H9 (cell line): ENCODE measurements at regions not wholly inside any gene's neighbourhood (a gene's known extent, or its start where the extent isn't known, plus 50 kb on each side); places are given as distances from the start of the nearest gene placed in this dataset.
"Not testable (repeated sequence)": the region's sequence is repeated elsewhere in the genome, so short reads cannot be mapped to it uniquely, and the experiment has no call there.

ENCODE experiments used
- DNase-seq: peaks from one replicate; pipeline ENCODE4 v3.0.0-alpha.2; 2017
- H2AFZ ChIP-seq: one replicate; pipeline ENCODE4 v1.6.1; 2013; ENCODE audit warnings: mild to moderate bottlenecking, low read length, control low read depth, moderate library complexity
- H2AK5ac ChIP-seq: 2 replicates; pipeline ENCODE4 v1.6.1; 2013; ENCODE audit warnings: low read length, control low read depth, mixed read lengths; ENCODE audit not compliant: insufficient read length
- H2BK120ac ChIP-seq: one replicate; pipeline ENCODE4 v1.6.1; 2013; ENCODE audit warnings: low read depth, mild to moderate bottlenecking, low read length, control low read depth, inconsistent platforms; ENCODE audit not compliant: poor library complexity, severe bottlenecking
- H2BK12ac ChIP-seq: 2 replicates; pipeline ENCODE4 v1.6.1; 2013; ENCODE audit warnings: low read length, control low read depth, mixed read lengths, low read depth; ENCODE audit not compliant: insufficient read length
- H2BK15ac ChIP-seq: 2 replicates; pipeline ENCODE4 v1.6.1; 2013; ENCODE audit warnings: low read depth, low read length, control low read depth
- H2BK20ac ChIP-seq: one replicate; pipeline ENCODE4 v1.6.1; 2013; ENCODE audit warnings: low read depth, mild to moderate bottlenecking, low read length, control low read depth, inconsistent platforms; ENCODE audit not compliant: poor library complexity, severe bottlenecking
- H2BK5ac ChIP-seq: 2 replicates; pipeline ENCODE4 v1.6.1; 2013; ENCODE audit warnings: low read length, control low read depth, mixed read lengths; ENCODE audit not compliant: insufficient read length
- H3K14ac ChIP-seq: 2 replicates; pipeline ENCODE4 v1.6.1; 2013; ENCODE audit warnings: low read length, control low read depth; ENCODE audit not compliant: insufficient read depth
- H3K18ac ChIP-seq: 2 replicates; pipeline ENCODE4 v1.6.1; 2013; ENCODE audit warnings: low read depth, mild to moderate bottlenecking, mixed read lengths, low read length, control low read depth; ENCODE audit not compliant: insufficient read length
- H3K23ac ChIP-seq: 2 replicates; pipeline ENCODE4 v1.6.1; 2013; ENCODE audit warnings: low read length, control low read depth, mixed read lengths, low read depth; ENCODE audit not compliant: insufficient read length
- H3K23me2 ChIP-seq: 2 replicates; pipeline ENCODE4 v1.6.1; 2013; ENCODE audit warnings: low read depth, mild to moderate bottlenecking, mixed read lengths, low read length, control low read depth; ENCODE audit not compliant: insufficient read length, poor library complexity, severe bottlenecking
- H3K27ac ChIP-seq: 2 replicates; pipeline ENCODE4 v1.5.1; 2013; ENCODE audit warnings: low read length, control low read depth, mixed read lengths, low read depth; ENCODE audit not compliant: insufficient read length
- H3K27me3 ChIP-seq: 2 replicates; pipeline ENCODE4 v1.6.1; 2013; ENCODE audit warnings: low read length, control low read depth, inconsistent platforms; ENCODE audit not compliant: insufficient read depth
- H3K4ac ChIP-seq: 2 replicates; pipeline ENCODE4 v1.6.1; 2013; ENCODE audit warnings: low read depth, mild to moderate bottlenecking, control low read depth, inconsistent platforms, low read length, moderate library complexity
- H3K4me1 ChIP-seq: 2 replicates; pipeline ENCODE4 v1.6.1; 2013; ENCODE audit warnings: low read length, control low read depth, inconsistent platforms; ENCODE audit not compliant: insufficient read depth
- H3K4me2 ChIP-seq: 2 replicates; pipeline ENCODE4 v1.6.1; 2013; ENCODE audit warnings: low read length, control low read depth, mixed read lengths; ENCODE audit not compliant: insufficient read length, insufficient read depth
- H3K56ac ChIP-seq: 2 replicates; pipeline ENCODE4 v1.6.1; 2013; ENCODE audit warnings: low read depth, mild to moderate bottlenecking, mixed read lengths, low read length, control low read depth; ENCODE audit not compliant: insufficient read length
- H3K79me1 ChIP-seq: 2 replicates; pipeline ENCODE4 v1.6.1; 2013; ENCODE audit warnings: low read depth, mild to moderate bottlenecking, moderate library complexity, low read length, control low read depth, inconsistent platforms; ENCODE audit not compliant: insufficient read depth, poor library complexity, severe bottlenecking
- H3K79me2 ChIP-seq: 2 replicates; pipeline ENCODE4 v1.6.1; 2013; ENCODE audit warnings: low read length, control low read depth, inconsistent platforms; ENCODE audit not compliant: insufficient read depth
- H3K9ac ChIP-seq: 2 replicates; pipeline ENCODE4 v1.6.1; 2013; ENCODE audit warnings: low read length, control low read depth, mixed read lengths; ENCODE audit not compliant: insufficient read length; ENCODE audit errors: extremely low read depth
- H3K9me3 ChIP-seq: one replicate; pipeline ENCODE4 v1.6.1; 2013; ENCODE audit warnings: low read depth, low read length, inconsistent platforms; ENCODE audit not compliant: control insufficient read depth
- H3T11ph ChIP-seq: one replicate; pipeline ENCODE4 v1.6.1; 2013; ENCODE audit warnings: mild to moderate bottlenecking, low read length, control low read depth, inconsistent platforms
- H4K20me1 ChIP-seq: one replicate; pipeline ENCODE4 v1.6.1; 2013; ENCODE audit not compliant: control insufficient read depth, insufficient read length, insufficient read depth
- H4K5ac ChIP-seq: 2 replicates; pipeline ENCODE4 v1.6.1; 2013; ENCODE audit warnings: low read depth, mild to moderate bottlenecking, mixed read lengths, low read length, control low read depth; ENCODE audit not compliant: insufficient read length
- H4K8ac ChIP-seq: replicated peaks from 2 replicates; pipeline ENCODE4 v1.6.1; 2013; ENCODE audit warnings: low read length, control low read depth, mixed read lengths, low read depth; ENCODE audit not compliant: insufficient read length
- H4K91ac ChIP-seq: 2 replicates; pipeline ENCODE4 v1.6.1; 2013; ENCODE audit warnings: low read depth, mild to moderate bottlenecking, moderate library complexity, mixed read lengths, low read length, control low read depth; ENCODE audit not compliant: insufficient read length
- H3K27ac Mint-ChIP-seq, 3 experiments: 2 replicates in 2 of 3; 3 replicates in 1 of 3; pipeline ENCODE4 v1.8.0; 2020 to 2021; ENCODE audit warnings: mixed read lengths in 3 of 3, mild to moderate bottlenecking in 1 of 3, moderate library complexity in 1 of 3
- H3K27me3 Mint-ChIP-seq: 2 replicates; pipeline ENCODE4 v1.8.0; 2021; ENCODE audit warnings: low read depth, mild to moderate bottlenecking, moderate library complexity, mixed read lengths
- H3K36me3 Mint-ChIP-seq, 3 experiments: 2 replicates in 2 of 3; 3 replicates in 1 of 3; pipeline ENCODE4 v1.8.0; 2020 to 2021; ENCODE audit warnings: low read depth in 3 of 3, mixed read lengths in 3 of 3; ENCODE audit not compliant: insufficient read depth in 1 of 3
- H3K4me1 Mint-ChIP-seq, 2 experiments: 2 replicates each; pipeline ENCODE4 v1.8.0; 2020; ENCODE audit warnings: mixed read lengths in 2 of 2
- H3K4me3 Mint-ChIP-seq, 2 experiments: 2 replicates in 1 of 2; 3 replicates in 1 of 2; pipeline ENCODE4 v1.8.0; 2020 to 2021; ENCODE audit warnings: mild to moderate bottlenecking in 2 of 2, mixed read lengths in 2 of 2, moderate library complexity in 1 of 2
- H3K9me3 Mint-ChIP-seq, 2 experiments: 2 replicates in 1 of 2; 3 replicates in 1 of 2; pipeline ENCODE4 v1.8.0; 2020; ENCODE audit warnings: mild to moderate bottlenecking in 2 of 2, mixed read lengths in 2 of 2, moderate library complexity in 1 of 2
- WGBS: extraction: QIAGEN DNeasy Blood & Tissue Kit; methylation state at CpG from one replicate; pipeline ENCODE4 v1.1.7; 2013; ENCODE audit warnings: missing lambda C conversion rate, low lambda C conversion rate, mixed read lengths; ENCODE audit not compliant: insufficient read length; ENCODE audit errors: extremely low coverage; 5-methylcytosine and 5-hydroxymethylcytosine counted together
- TF ChIP-seq, protein P1 (sequence below): fragments of 200-600 bp; sonication (generic); conservative IDR thresholded peaks from 3 replicates; pipeline ENCODE4 v1.8.0; 2021; ENCODE audit warnings: antibody characterized with exemption, mild to moderate bottlenecking

DNA sequence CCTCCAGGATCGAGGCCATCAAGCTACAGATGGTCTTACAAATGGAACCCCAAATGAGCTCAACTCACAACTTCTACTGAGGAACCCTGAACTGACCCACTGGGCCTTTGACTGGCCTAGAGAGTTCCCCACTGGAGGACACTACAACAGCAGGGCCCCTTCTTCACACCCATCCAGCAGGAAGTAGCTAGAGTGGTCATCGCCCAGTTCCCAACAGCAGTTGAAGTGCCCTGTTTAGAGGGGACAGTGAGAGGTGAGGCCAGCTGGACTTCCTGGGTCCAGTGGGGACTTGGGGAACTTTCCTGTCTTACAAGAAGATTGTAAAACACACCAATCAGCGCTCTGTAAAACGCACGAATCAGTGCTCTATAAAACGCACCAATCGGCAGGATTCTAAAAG, 247.9 kb upstream of the BTG1 start:
- H3K36me3 Mint-ChIP-seq = peaks cover 18 to 43% (median 32%) of the 10 kb centered on the region in 3 experiments
- H3K9me3 Mint-ChIP-seq = peaks cover 38 to 44% of the 10 kb centered on the region in 2 experiments

DNA sequence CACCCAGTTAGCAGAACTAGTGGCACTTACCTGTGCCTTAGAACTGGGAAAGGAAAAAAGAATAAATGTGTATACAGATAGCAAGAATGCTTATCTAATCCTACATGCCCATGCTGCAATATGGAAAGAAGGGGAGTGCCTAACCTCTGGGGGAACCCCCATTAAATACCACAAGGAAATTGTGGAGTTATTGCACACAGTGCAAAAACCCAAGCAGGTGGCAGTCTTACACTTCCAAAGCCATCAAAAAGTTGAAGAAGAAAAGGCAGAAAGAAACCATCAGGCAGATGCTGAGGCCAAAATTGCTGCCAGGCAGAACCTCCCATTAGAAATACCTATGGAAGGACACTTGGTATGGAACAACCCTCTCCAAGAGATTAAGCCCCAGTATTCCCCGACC, 246.1 kb upstream of the BTG1 start:
- not testable (repeated sequence) for H3K14ac ChIP-seq, H2BK5ac ChIP-seq, H2AFZ ChIP-seq, H3K79me1 ChIP-seq, H3K27me3 Mint-ChIP-seq, H3K23me2 ChIP-seq, H3K23ac ChIP-seq, H2BK20ac ChIP-seq, H3K4ac ChIP-seq, H3K18ac ChIP-seq, H2AK5ac ChIP-seq, H3K27me3 ChIP-seq, H3K27ac Mint-ChIP-seq, H3K27ac ChIP-seq, H3K4me1 ChIP-seq, H4K20me1 ChIP-seq, H3K4me3 Mint-ChIP-seq, H2BK12ac ChIP-seq, H4K91ac ChIP-seq, H4K5ac ChIP-seq, H3K56ac ChIP-seq, H2BK15ac ChIP-seq, H3K4me2 ChIP-seq, H3T11ph ChIP-seq, H3K9ac ChIP-seq, H2BK120ac ChIP-seq, H4K8ac ChIP-seq, DNase-seq, H3K79me2 ChIP-seq
- WGBS = no CpG with 5 or more reads among the region's 1 CpG
- Mint-ChIP-seq H3K36me3 (peaks cover 18 to 48% (median 29%) of the 10 kb centered on the region in 3 experiments), H3K9me3 (peaks cover 38 to 44% of the 10 kb centered on the region in 2 experiments), H3K4me1 (peaks cover 15 to 24% of the 10 kb centered on the region in 2 experiments)
- peaks cover 13% of the 10 kb centered on the region for H3K9me3 ChIP-seq

More for the DNA sequence above, 247.9 kb upstream of the BTG1 start:
- Histone ChIP-seq H3K79me2 (no peaks in the 10 kb centered on the region), H3K23ac (no peak overlapping the region), H4K5ac (no peak overlapping the region), H4K20me1 (no peaks in the 10 kb centered on the region), H4K91ac (no peak overlapping the region), H3K79me1 (no peaks in the 10 kb centered on the region), H3K18ac (no peak overlapping the region), H2AK5ac (no peak overlapping the region), H3K27me3 (no peaks in the 10 kb centered on the region), H3K9ac (no peak overlapping the region), H3K9me3 (peaks cover 13% of the 10 kb centered on the region), H3K4ac (no peak overlapping the region), H3K14ac (no peak overlapping the region), H2BK20ac (no peak overlapping the region), H2BK12ac (no peak overlapping the region), H3K27ac (no peak overlapping the region), H3K56ac (no peak overlapping the region), H2AFZ (no peak overlapping the region), H3K4me1 (no peaks in the 10 kb centered on the region), H2BK120ac (no peak overlapping the region), H3T11ph (no peak overlapping the region), H3K4me2 (no peak overlapping the region), H2BK15ac (no peak overlapping the region), H3K23me2 (no peaks in the 10 kb centered on the region), H4K8ac (no peak overlapping the region), H2BK5ac (no peak overlapping the region)
- TF ChIP-seq, protein P1, sequence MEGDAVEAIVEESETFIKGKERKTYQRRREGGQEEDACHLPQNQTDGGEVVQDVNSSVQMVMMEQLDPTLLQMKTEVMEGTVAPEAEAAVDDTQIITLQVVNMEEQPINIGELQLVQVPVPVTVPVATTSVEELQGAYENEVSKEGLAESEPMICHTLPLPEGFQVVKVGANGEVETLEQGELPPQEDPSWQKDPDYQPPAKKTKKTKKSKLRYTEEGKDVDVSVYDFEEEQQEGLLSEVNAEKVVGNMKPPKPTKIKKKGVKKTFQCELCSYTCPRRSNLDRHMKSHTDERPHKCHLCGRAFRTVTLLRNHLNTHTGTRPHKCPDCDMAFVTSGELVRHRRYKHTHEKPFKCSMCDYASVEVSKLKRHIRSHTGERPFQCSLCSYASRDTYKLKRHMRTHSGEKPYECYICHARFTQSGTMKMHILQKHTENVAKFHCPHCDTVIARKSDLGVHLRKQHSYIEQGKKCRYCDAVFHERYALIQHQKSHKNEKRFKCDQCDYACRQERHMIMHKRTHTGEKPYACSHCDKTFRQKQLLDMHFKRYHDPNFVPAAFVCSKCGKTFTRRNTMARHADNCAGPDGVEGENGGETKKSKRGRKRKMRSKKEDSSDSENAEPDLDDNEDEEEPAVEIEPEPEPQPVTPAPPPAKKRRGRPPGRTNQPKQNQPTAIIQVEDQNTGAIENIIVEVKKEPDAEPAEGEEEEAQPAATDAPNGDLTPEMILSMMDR = no peak
- WGBS = no CpG with 5 or more reads among the region's 7 CpGs
- Mint-ChIP-seq H3K4me3 (no peak overlapping the region), H3K27me3 (peaks cover 2% of the 10 kb centered on the region), H3K4me1 (peaks cover 7 to 11% of the 10 kb centered on the region in 2 experiments), H3K27ac (no peak overlapping the region)
- DNase-seq = no peak
